ENCODE measurements at regions not wholly inside any gene's neighbourhood (a gene's known extent, or its start where the extent isn't known, plus 50 kb on each side); places are given as distances from the start of the nearest gene placed in this dataset.

- Mint-ChIP-seq H3K27ac (no peak overlapping the region), H3K27me3 (ENCODE audit: low read depth) (no peaks in the 10 kb centered on the region), H3K4me3 (no peak overlapping the region), H3K36me3 (peaks cover 28% of the 10 kb centered on the region), H3K4me1 (no peaks in the 10 kb centered on the region), H3K9me3 (no peaks in the 10 kb centered on the region)
- no peak for DNase-seq (ENCODE audit: low spot score)
- no peak for ATAC-seq
- CTCF ChIA-PET = no interaction called here
- POLR2A ChIA-PET = no interaction called here
- no peak for TF ChIP-seq ZNF138 (CRISPR knock-in tag; conservative IDR thresholded peaks at IDR 0.05)
- TF ChIP-seq RORB (CRISPR knock-in tag; IDR thresholded peaks at IDR 0.05) = no peak
These were observed 192.7 kb downstream of the UTRN start for GRCh38 chr6:144477856-144478255.

GRCh38 chr6:144478483-144478882, 193.3 kb downstream of the UTRN start:
- DNase-seq (ENCODE audit: low spot score) = no peak
- Mint-ChIP-seq H3K9me3 (no peaks in the 10 kb centered on the region), H3K4me1 (peaks cover 4% of the 10 kb centered on the region; the same call in 1 of the 2 replicates), H3K4me3 (no peak overlapping the region), H3K27me3 (ENCODE audit: low read depth) (no peaks in the 10 kb centered on the region), H3K27ac (no peak overlapping the region), H3K36me3 (peaks cover 30% of the 10 kb centered on the region)
- POLR2A ChIA-PET = no interaction called here
- CTCF ChIA-PET = no interaction called here
- no peak for TF ChIP-seq ATF6 (CRISPR knock-in tag; IDR thresholded peaks at IDR 0.05)
- no peak for TF ChIP-seq SMAD4 (CRISPR knock-in tag; IDR thresholded peaks at IDR 0.05)
- no peak for TF ChIP-seq ZNF281 (CRISPR knock-in tag; IDR thresholded peaks at IDR 0.05)
- TF ChIP-seq OVOL2 (CRISPR knock-in tag; IDR thresholded peaks at IDR 0.05; ENCODE audit: borderline replicate concordance) = no peak
- TF ChIP-seq ZNF396 (CRISPR knock-in tag; IDR thresholded peaks at IDR 0.05; ENCODE audit: borderline replicate concordance) = no peak
- no peak for TF ChIP-seq GRHL2 (CRISPR knock-in tag; IDR thresholded peaks at IDR 0.05; ENCODE audit: insufficient replicate concordance, severe bottlenecking)
- TF ChIP-seq USF2 (CRISPR knock-in tag; IDR thresholded peaks at IDR 0.05) = no peak
- TF ChIP-seq ZNF671 (CRISPR knock-in tag; IDR thresholded peaks at IDR 0.05) = no peak
- TF ChIP-seq GABPB1 (CRISPR knock-in tag; IDR thresholded peaks at IDR 0.05) = no peak
- no peak for TF ChIP-seq ESRRA (CRISPR knock-in tag; IDR thresholded peaks at IDR 0.05; ENCODE audit: borderline replicate concordance)
- TF ChIP-seq ATF3 (CRISPR knock-in tag; conservative IDR thresholded peaks at IDR 0.05) = no peak
- TF ChIP-seq ZNF138 (CRISPR knock-in tag; conservative IDR thresholded peaks at IDR 0.05) = no peak
- no peak for TF ChIP-seq ZNF121 (CRISPR knock-in tag; IDR thresholded peaks at IDR 0.05)
- TF ChIP-seq HMGXB4 (CRISPR knock-in tag; IDR thresholded peaks at IDR 0.05) = no peak
- TF ChIP-seq IRF2 (CRISPR knock-in tag; IDR thresholded peaks at IDR 0.05; ENCODE audit: borderline replicate concordance, low read depth) = no peak
- no peak for ATAC-seq

Data from WTC11 (cell line).